ENCODE measurements at regions not wholly inside any gene's neighbourhood (a gene's known extent, or its start where the extent isn't known, plus 50 kb on each side); places are given as distances from the start of the nearest gene placed in this dataset.

DNA sequence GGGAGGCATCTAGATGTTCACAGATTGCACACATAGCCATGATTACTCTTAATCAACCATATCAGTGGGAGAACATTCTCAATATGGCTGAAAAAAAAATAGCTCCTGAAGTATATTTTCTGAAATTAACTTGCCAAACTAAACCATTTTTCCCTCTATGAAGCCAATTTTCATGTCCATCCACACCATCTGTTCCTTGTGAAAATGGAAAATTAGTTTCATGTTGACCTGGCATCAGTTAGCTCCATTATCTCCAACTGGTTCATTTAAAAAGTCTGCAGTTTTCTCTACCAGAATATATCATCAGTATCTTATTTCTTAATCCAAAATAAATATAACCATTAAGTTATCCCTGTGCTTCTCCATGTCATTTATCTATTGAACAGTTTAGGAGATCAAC, 138.8 kb upstream of the CDH10 start:
- TF ChIP-seq POLR2AphosphoS5 (IDR thresholded peaks at IDR 0.05) (no peak), POLR2A (IDR thresholded peaks at IDR 0.05) (no peak)
- TF ChIP-seq, protein P1, sequence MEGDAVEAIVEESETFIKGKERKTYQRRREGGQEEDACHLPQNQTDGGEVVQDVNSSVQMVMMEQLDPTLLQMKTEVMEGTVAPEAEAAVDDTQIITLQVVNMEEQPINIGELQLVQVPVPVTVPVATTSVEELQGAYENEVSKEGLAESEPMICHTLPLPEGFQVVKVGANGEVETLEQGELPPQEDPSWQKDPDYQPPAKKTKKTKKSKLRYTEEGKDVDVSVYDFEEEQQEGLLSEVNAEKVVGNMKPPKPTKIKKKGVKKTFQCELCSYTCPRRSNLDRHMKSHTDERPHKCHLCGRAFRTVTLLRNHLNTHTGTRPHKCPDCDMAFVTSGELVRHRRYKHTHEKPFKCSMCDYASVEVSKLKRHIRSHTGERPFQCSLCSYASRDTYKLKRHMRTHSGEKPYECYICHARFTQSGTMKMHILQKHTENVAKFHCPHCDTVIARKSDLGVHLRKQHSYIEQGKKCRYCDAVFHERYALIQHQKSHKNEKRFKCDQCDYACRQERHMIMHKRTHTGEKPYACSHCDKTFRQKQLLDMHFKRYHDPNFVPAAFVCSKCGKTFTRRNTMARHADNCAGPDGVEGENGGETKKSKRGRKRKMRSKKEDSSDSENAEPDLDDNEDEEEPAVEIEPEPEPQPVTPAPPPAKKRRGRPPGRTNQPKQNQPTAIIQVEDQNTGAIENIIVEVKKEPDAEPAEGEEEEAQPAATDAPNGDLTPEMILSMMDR (IDR thresholded peaks at IDR 0.05), result no peak
